ENCODE measurements at regions not wholly inside any gene's neighbourhood (a gene's known extent, or its start where the extent isn't known, plus 50 kb on each side); places are given as distances from the start of the nearest gene placed in this dataset.
"Not testable (repeated sequence)": the region's sequence is repeated elsewhere in the genome, so short reads cannot be mapped to it uniquely, and the experiment has no call there.

DNA sequence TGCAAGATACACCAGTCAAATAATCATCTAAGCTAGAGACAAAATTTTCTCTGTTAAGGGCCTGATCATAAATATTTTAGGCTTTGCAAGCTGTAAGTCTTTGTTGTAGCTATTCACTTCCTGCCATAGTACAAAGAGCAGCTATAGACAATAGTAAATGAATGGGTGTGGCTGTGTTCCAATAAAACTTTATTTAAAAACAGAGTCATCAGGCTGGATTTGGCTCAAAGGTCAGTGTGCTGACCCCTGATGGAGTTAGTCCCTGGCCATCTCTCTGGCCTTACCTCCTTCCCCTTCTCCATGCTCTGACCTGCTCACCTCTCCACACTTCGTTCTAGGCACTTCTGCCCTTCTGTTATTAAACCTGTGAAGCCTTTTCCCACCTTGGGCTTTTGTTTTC, 86.0 kb downstream of the DRD1 start:
- no peak for DNase-seq
- Mint-ChIP-seq H3K36me3 (no peaks in the 10 kb centered on the region), H3K9me3 (no peaks in the 10 kb centered on the region), H3K27ac (no peak overlapping the region), H3K27me3 (peaks cover 16% of the 10 kb centered on the region), H3K4me3 (no peak overlapping the region), H3K4me1 (no peaks in the 10 kb centered on the region)
- CTCF ChIA-PET: no interaction called here

DNA sequence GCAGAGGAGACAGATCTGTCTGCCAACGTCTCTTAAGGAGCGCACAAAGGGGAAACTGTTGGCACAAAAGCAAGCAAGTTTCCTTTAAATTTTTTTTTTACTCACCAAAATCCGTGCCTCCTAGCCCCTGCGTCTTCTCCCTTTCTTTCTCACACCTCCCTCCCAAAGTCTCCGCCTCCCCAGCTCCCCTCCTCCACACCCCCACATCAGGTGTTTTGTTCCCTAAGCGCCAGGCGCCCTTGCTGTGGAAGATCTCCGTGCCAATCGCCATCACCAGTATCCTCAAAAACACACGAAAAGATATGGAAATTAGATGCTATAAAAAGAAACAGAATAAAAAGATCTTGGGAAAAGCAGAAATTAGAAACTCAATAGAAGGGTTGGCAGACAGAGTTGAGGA, 87.6 kb downstream of the DRD1 start:
- H3K27me3 Mint-ChIP-seq: peaks cover 8% of the 10 kb centered on the region
- H3K4me1 Mint-ChIP-seq: no peaks in the 10 kb centered on the region
- H3K27ac Mint-ChIP-seq: no peak overlapping the region
- no peak overlapping the region for H3K4me3 Mint-ChIP-seq
- no peaks in the 10 kb centered on the region for H3K36me3 Mint-ChIP-seq
- no peak for DNase-seq
- CTCF ChIA-PET: no interaction called here
- H3K9me3 Mint-ChIP-seq: no peaks in the 10 kb centered on the region

DNA sequence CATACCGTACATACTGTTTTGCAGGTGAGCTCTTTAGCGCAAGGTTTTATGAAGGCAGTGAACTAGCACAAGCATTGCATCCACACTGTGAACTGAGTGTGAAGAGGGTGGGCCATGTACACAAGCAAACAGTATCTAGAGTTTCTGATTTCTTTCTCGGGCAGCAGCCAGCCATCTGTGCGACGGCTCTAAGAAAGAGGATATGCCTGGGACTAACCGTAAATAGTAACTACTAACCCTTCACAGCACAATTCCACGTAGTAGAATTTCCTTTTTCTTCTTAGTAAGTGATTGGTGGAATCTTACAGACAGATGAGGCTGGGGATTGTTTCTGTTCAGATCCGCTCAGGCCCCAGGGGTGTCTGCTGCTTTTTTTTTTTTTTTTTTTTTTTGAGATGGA, 89.0 kb downstream of the DRD1 start:
- Mint-ChIP-seq H3K27me3 (peaks cover 7% of the 10 kb centered on the region), H3K4me1 (no peaks in the 10 kb centered on the region), H3K4me3 (no peak overlapping the region), H3K27ac (no peak overlapping the region), H3K36me3 (no peaks in the 10 kb centered on the region), H3K9me3 (no peaks in the 10 kb centered on the region)
- no peak for DNase-seq
- CTCF ChIA-PET: no interaction called here

DNA sequence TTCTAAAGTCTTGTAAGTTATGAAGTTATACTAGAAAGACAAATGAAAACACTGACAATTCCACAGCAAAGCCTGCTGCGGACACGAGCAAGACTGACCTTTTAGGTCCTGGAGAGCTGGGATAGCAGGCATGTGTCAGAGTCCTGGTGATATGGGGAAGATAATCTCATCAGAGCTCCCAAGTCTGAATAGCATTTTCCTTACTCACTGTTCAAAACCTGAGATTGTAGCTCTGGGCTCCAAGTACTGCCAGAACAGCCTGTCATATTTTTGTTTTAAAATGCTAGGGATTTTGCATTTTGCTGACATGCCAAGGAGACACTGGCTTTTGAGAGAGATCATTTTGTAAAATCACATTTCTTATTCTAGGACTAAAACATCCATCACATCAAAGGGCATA, 90.1 kb downstream of the DRD1 start:
- Mint-ChIP-seq H3K27ac (no peak overlapping the region), H3K4me3 (no peak overlapping the region), H3K27me3 (peaks cover 7% of the 10 kb centered on the region), H3K36me3 (no peaks in the 10 kb centered on the region), H3K4me1 (no peaks in the 10 kb centered on the region), H3K9me3 (no peaks in the 10 kb centered on the region)
- no peak for DNase-seq
- CTCF ChIA-PET: no interaction called here

DNA sequence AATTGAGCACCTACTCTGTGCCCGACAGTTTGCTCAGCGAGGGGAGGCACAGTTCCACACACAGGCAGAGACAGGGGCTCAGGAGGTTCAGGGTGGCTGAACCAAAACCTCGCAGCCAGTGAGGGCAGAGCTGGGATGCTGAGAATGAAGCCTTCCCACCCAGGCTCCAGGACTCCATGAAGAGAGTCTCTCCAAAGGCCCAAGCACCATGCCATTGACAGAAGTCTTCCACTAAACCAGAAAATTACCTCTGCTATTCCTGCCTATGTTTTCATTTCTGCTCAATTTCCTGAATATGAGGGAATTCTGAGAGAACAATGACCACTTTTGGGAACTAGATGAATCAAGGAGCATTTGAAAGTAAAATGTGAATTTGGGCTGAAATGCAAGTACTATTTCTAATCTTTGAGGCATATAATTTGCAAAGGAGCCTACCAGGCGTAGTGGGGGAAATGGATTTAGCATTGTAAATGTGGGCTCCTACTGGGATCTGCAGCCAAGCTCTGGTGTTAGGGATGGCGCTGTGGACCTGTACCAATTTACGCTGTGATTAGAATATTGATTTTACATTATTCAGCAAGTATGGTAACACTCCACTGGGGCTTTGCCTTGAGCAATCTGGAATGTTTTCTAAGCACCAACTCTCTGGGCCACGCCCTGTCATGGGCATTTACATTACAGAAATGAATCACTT, 91.9 kb downstream of the DRD1 start:
- CTCF ChIA-PET: no interaction called here
- no peaks in the 10 kb centered on the region for H3K4me1 Mint-ChIP-seq
- DNase-seq: no peak
- no peaks in the 10 kb centered on the region for H3K9me3 Mint-ChIP-seq
- H3K27me3 Mint-ChIP-seq: peaks cover 4% of the 10 kb centered on the region
- no peak overlapping the region for H3K4me3 Mint-ChIP-seq
- no peak overlapping the region for H3K27ac Mint-ChIP-seq
- no peaks in the 10 kb centered on the region for H3K36me3 Mint-ChIP-seq

DNA sequence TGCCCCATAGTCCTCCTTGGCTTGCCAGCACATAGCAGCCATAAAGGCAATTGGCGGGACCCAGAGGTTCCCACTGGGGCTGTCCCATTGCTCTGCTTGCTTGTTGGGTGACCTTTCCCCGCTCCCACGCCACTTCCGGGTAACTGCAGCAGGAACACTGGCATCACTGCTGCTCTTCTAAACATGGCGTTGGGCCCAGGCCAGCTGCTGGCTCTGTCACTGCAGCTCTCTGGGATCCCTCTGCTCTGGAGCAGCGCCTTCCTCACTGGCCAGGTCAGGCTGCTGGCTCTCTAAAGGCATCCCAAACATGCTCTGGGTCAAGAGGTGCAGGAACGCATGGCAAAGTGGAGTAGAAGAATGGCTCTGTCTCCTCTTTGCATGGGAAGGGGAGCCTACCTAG, 92.9 kb downstream of the DRD1 start:
- no peak overlapping the region for H3K27ac Mint-ChIP-seq
- H3K4me3 Mint-ChIP-seq: no peak overlapping the region
- peaks cover 3% of the 10 kb centered on the region for H3K27me3 Mint-ChIP-seq
- CTCF ChIA-PET: no interaction called here
- no peaks in the 10 kb centered on the region for H3K36me3 Mint-ChIP-seq
- no peak for DNase-seq
- H3K9me3 Mint-ChIP-seq: no peaks in the 10 kb centered on the region
- no peaks in the 10 kb centered on the region for H3K4me1 Mint-ChIP-seq

DNA sequence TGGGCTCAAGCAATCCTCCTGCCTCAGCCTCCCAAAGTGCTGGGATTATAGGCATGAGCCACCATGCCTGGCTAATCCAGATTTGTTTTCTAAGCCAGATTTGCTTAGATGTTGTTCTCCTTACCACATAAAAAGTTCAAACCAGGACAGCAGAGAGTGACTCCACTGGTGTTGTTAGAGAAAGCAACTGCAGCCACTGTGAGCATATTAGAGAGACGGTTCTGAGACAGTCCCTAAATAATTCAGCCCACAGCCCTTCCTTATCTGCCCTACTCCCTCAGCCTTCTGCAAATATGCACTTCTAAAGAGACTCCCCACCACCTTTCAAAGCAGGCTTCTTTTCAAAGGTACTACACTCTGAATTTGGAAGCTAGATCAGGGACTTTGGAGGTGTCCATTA, 96.1 kb downstream of the DRD1 start:
- Mint-ChIP-seq H3K27ac (no peak overlapping the region), H3K27me3 (peaks cover 3% of the 10 kb centered on the region), H3K9me3 (peaks cover 2% of the 10 kb centered on the region), H3K36me3 (no peaks in the 10 kb centered on the region), H3K4me1 (no peaks in the 10 kb centered on the region), H3K4me3 (no peak overlapping the region)
- CTCF ChIA-PET: no interaction called here
- no peak for DNase-seq

DNA sequence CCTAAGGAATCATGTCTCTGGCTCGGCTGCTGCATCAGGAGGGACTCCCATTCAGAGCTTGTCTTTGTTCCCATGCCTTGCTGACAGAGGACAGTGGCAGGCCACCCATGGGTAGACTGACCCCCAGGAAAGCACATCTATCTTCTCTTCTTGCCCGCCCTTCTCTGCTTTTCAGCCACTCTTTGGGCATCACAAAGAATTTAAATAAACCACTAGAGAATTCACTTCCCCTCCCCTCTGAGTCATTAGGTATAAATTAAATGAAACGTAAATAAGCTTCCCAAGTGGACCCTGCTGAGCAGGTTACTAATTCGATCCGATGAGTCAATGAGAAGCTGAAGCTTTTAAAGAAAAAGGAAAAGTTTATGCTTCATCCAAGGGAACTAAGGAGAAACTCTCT, 97.0 kb downstream of the DRD1 start:
- DNase-seq: no peak
- H3K36me3 Mint-ChIP-seq: no peaks in the 10 kb centered on the region
- no peak overlapping the region for H3K4me3 Mint-ChIP-seq
- H3K27ac Mint-ChIP-seq: no peak overlapping the region
- no peaks in the 10 kb centered on the region for H3K4me1 Mint-ChIP-seq
- CTCF ChIA-PET: no interaction called here
- peaks cover 3% of the 10 kb centered on the region for H3K27me3 Mint-ChIP-seq
- H3K9me3 Mint-ChIP-seq: peaks cover 2% of the 10 kb centered on the region

DNA sequence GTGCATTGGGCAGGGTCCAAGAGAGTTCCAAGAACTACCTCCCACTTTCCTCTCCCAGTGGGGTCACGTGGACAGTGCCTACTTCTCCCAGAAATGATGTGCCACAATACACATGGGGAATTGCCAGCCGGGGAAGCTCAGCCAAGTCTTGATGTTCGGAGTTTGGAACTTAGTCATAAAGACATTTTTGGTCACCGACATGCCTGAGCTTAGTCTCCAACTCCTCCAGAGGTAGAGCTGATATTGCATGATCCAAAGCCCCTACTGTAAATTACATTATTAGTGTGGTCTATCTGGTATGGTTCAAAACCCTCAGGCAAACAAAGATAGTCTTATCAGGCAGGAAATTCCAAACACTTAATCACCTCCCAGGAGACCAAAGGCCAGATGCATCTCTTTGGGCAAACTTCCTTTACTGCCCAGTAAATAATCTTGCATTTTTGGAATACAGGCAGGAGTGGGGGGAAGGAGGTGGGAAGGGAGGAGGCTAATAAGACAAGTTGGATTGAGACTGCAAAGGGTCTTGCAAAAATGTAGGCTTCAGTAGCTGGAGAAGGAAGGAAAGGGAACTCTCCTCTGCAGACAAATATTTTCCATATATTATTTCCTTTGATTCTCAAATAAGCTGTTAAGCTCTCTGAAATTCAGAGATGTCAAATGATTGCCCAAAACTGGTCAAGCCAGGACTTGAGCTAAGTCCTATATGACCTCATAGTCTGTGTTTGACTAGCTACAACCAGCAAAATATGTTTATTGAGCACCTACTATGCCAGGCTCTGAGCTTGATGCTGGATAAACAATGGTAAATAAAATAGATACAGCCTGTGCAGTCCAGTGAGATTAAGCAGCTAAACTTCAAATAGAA, 99.4 kb downstream of the DRD1 start:
- CTCF ChIA-PET: no interaction called here
- H3K9me3 Mint-ChIP-seq: peaks cover 2% of the 10 kb centered on the region
- no peaks in the 10 kb centered on the region for H3K36me3 Mint-ChIP-seq
- no peaks in the 10 kb centered on the region for H3K27me3 Mint-ChIP-seq
- H3K4me1 Mint-ChIP-seq: no peaks in the 10 kb centered on the region
- H3K27ac Mint-ChIP-seq: no peak overlapping the region
- no peak overlapping the region for H3K4me3 Mint-ChIP-seq
- no peak for DNase-seq

DNA sequence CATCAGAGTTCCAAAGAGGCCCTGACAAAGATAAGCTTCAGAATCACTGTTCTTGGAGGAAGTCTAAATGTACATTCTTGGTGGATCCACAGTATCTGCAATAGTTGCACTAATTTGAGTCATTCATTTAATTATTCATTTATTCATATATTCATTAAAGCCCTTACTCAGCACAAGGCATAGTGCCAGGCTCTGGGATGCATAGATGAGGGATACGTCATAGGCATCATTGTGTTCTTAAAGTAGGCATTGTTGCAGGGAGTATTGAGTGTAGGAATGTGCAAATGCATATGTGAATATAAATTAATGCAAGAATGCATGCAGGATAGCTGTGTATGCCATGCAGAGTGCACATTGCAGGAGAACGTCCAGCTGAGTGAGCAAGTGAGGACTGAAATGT, 100.7 kb downstream of the DRD1 start:
- H3K4me1 Mint-ChIP-seq: no peaks in the 10 kb centered on the region
- H3K9me3 Mint-ChIP-seq: peaks cover 2% of the 10 kb centered on the region
- H3K27me3 Mint-ChIP-seq: no peaks in the 10 kb centered on the region
- no peaks in the 10 kb centered on the region for H3K36me3 Mint-ChIP-seq
- H3K27ac Mint-ChIP-seq: no peak overlapping the region
- DNase-seq: no peak
- CTCF ChIA-PET: no interaction called here
- no peak overlapping the region for H3K4me3 Mint-ChIP-seq

DNA sequence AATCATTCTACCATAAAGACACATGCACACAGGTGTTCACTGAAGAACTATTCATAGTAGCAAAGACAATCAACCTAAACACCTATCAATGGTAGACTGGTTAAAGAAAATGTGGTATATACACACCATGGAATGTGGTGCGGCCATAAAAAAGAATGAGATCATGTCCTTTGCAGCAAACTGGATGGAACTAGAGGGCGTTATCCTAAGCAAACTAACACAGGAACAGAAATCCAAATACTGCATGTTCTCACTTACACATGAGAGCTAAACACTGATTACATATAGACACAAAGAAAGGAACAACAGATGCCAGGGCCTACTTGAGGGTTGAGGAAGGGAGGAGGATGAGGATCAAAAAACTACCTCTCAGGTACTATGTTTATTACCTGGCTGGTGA, 103.8 kb downstream of the DRD1 start:
- no peak for DNase-seq
- H3K4me3 Mint-ChIP-seq: no peak overlapping the region
- CTCF ChIA-PET: no interaction called here
- peaks cover under 1% of the 10 kb centered on the region for H3K9me3 Mint-ChIP-seq
- H3K36me3 Mint-ChIP-seq: no peaks in the 10 kb centered on the region
- H3K4me1 Mint-ChIP-seq: no peaks in the 10 kb centered on the region
- no peak overlapping the region for H3K27ac Mint-ChIP-seq
- no peaks in the 10 kb centered on the region for H3K27me3 Mint-ChIP-seq

DNA sequence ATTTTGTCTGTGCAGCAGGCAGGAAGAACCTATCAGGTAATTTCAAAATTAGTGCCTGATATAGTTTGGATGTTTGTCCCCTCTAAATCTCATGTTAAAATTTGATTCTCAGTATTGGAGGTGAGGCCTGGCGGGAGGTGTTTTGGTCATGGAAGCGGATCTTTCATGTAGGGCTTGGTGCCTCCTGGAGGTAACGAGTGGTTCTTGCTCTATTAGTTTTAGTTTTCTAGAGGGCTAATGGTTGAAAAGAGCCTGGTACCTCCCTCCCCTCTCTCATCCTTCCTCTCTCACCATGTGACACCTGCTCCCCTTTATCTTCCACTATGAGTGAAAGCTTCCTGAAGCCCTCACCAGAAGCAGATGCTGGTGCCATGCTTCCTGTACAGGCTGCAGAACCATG, 106.3 kb downstream of the DRD1 start:
- Mint-ChIP-seq H3K9me3 (no peaks in the 10 kb centered on the region), H3K4me1 (no peaks in the 10 kb centered on the region), H3K36me3 (no peaks in the 10 kb centered on the region), H3K27me3 (no peaks in the 10 kb centered on the region), H3K27ac (no peak overlapping the region), H3K4me3 (no peak overlapping the region)
- CTCF ChIA-PET: no interaction called here
- DNase-seq: no peak

DNA sequence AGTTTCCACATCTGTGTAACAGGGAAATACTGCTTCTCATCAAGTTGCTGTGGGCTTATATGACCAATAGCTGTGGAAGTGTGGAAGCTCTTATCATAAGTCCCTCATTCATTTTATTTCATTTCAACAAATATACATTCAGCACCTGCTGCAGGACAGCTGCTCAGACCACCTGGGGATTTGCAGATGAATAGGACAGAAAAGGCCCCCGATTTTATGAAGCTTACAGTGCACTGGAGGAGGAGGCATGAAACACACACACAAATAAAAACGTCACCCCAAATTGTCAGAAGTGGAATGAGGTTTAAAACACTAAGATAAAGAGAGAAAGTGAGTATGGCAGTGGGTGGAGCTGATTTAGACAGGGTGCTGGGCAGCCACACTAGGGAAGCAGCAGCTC, 107.2 kb downstream of the DRD1 start:
- Mint-ChIP-seq H3K36me3 (no peaks in the 10 kb centered on the region), H3K4me1 (no peaks in the 10 kb centered on the region), H3K27me3 (no peaks in the 10 kb centered on the region), H3K9me3 (no peaks in the 10 kb centered on the region), H3K4me3 (no peak overlapping the region), H3K27ac (no peak overlapping the region)
- CTCF ChIA-PET: no interaction called here
- DNase-seq: no peak

DNA sequence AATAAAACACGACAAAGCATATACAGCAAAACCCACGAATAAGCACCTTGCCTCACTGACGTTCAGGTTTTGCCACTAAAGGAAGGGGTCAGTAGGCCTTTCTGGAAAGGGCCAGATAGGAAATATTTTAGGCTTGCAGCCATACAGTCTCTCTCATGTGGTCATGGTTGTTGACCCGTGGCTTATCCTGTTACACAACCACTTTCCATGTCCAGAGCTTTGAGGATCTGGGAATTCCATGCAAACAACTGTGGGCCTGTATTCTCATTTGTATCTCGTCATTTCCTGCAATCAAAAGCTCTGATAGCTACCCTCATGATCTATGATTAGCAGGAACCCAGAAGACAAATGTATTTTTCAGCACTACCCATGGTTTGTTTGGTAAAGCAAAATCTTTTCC, 108.3 kb downstream of the DRD1 start:
- H3K9me3 Mint-ChIP-seq: no peaks in the 10 kb centered on the region
- CTCF ChIA-PET: no interaction called here
- no peak overlapping the region for H3K4me3 Mint-ChIP-seq
- DNase-seq: no peak
- H3K4me1 Mint-ChIP-seq: no peaks in the 10 kb centered on the region
- no peaks in the 10 kb centered on the region for H3K27me3 Mint-ChIP-seq
- no peak overlapping the region for H3K27ac Mint-ChIP-seq
- no peaks in the 10 kb centered on the region for H3K36me3 Mint-ChIP-seq

DNA sequence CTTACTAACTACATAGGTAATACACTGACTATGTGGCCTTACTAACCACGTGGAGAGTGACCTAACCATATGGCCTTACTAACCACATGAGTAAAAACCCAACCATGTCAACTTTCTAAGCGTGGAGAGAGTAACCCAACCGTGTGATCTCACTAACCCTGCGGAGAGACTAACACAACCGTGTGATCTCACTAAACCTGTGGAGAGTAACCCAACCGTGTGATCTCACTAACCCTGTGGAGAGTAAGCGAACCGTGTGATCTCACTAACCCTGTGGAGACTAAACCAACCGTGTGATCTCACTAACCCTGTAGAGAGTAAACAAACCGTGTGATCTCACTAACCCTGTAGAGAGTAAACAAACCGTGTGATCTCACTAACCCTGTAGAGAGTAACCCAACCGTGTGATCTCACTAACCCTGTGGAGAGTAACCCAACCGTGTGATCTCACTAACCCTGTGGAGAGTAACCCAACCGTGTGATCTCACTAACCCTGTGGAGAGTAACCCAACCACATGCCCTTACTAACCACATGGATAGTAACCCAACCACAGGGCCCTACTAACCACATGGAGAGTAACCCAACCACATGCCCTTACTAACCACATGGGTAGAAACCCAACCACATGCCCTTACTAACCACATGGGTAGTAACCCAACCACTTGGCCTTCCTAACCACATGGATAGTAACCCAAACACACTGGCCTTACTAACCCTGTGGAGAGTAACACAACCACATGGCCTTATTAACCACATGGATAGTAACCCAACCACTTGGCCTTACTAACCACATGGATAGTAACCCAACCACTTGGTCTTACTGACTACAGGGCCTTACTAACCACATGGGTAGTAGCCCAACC, 112.6 kb downstream of the DRD1 start:
- H3K4me1 Mint-ChIP-seq, CTCF ChIA-PET, H3K27me3 Mint-ChIP-seq, H3K27ac Mint-ChIP-seq, H3K36me3 Mint-ChIP-seq, H3K9me3 Mint-ChIP-seq, DNase-seq, H3K4me3 Mint-ChIP-seq: not testable (repeated sequence)
